HCT116 (cell line): ENCODE measurements at regions not wholly inside any gene's neighbourhood (a gene's known extent, or its start where the extent isn't known, plus 50 kb on each side); places are given as distances from the start of the nearest gene placed in this dataset.

Experiments
- ATAC-seq: fragments of 200-7000 bp; cut with Tn5 transposase; 2 replicates; pipeline ENCODE4 v1.9.1; 2020; ENCODE audit warnings: mild to moderate bottlenecking, moderate library complexity
- BruUV-seq: library from RNA; stranded (reverse); fragments of 400-500 nt; replicated peaks from 2 replicates; lab custom pipeline; 2021; lab: Mats Ljungman, UMichigan
- CTCF ChIA-PET: fragments of 300-600 bp; sonication (Branson Sonifier 250); formaldehyde crosslinking; loops from one replicate; lab custom pipeline; 2021; ENCODE audit warnings: antibody characterized with exemption; lab: Charles Lee
- POLR2A ChIA-PET: fragments of 300-600, 350-600 bp; sonication (Branson Sonifier 250); formaldehyde crosslinking; loops from one replicate; lab custom pipeline; 2021; ENCODE audit warnings: antibody characterized with exemption; lab: Charles Lee
- RAD21 ChIA-PET, 2 experiments: fragments of 300-600 bp; sonication (Branson Sonifier 250); formaldehyde crosslinking; loops; one replicate each; lab custom pipeline; 2023; ENCODE audit warnings: low total read pairs in 2 of 2; ENCODE audit not compliant: uncharacterized antibody in 2 of 2, unreplicated experiment in 2 of 2, low non-redundant PET in 1 of 2; lab: Charles Lee
- DNase-seq: peaks from one replicate; pipeline ENCODE4 v3.0.0-alpha.2; 2010; ENCODE audit warnings: low read depth, low spot score
- H2AFZ ChIP-seq: fragments of 200-600 bp; shearing (Covaris generic), sonication (generic); 2 replicates; pipeline ENCODE4 v1.6.1; 2017; ENCODE audit warnings: low read depth, mixed run types, mixed read lengths, antibody characterized with exemption, low read length; ENCODE audit not compliant: poor library complexity, severe bottlenecking
- H3K27ac ChIP-seq: 2 replicates; pipeline ENCODE4 v1.5.1; 2012; ENCODE audit warnings: low read depth, low read length
- H3K27me3 ChIP-seq: fragments of 200-600 bp; sonication (generic); 2 replicates; pipeline ENCODE4 v1.6.1; 2016; ENCODE audit warnings: mixed run types, low read length, mixed read lengths; ENCODE audit not compliant: insufficient read depth
- H3K36me3 ChIP-seq, 2 experiments: fragments of 200-500 bp in 1 of 2; fragments of 200-600 bp in 1 of 2; sonication (Bioruptor generic) in 1 of 2; sonication (generic) in 1 of 2; 2 replicates each; pipeline versions ENCODE4 v1.5.1 to v1.6.1; 2014 to 2016; ENCODE audit warnings: low read length in 2 of 2, inconsistent platforms in 1 of 2, mixed read lengths in 1 of 2, mixed run types in 1 of 2; ENCODE audit not compliant: insufficient read depth in 2 of 2, control insufficient read depth in 1 of 2
- H3K4me1 ChIP-seq, 2 experiments: fragments of 200-600 bp in 1 of 2; sonication (generic) in 1 of 2; 2 replicates each; pipeline versions ENCODE4 v1.5.1 to v1.6.1; 2012 to 2017; ENCODE audit warnings: low read length in 2 of 2, inconsistent platforms in 1 of 2, mild to moderate bottlenecking in 1 of 2, mixed read lengths in 1 of 2, mixed run types in 1 of 2, moderate library complexity in 1 of 2; ENCODE audit not compliant: insufficient read depth in 2 of 2, control insufficient read depth in 1 of 2
- H3K4me2 ChIP-seq: fragments of 200-600 bp; sonication (generic); 2 replicates; pipeline ENCODE4 v1.6.1; 2017; ENCODE audit warnings: mixed run types, low read length, mixed read lengths
- H3K4me3 ChIP-seq, 2 experiments: fragments of 200-600 bp in 1 of 2; sonication (generic) in 1 of 2; replicated peaks in 1 of 2; 2 replicates each; pipeline ENCODE4 v1.5.1; 2011 to 2016; ENCODE audit warnings: low read length in 2 of 2, control low read depth in 1 of 2, low read depth in 1 of 2, mild to moderate bottlenecking in 1 of 2, mixed read lengths in 1 of 2, mixed run types in 1 of 2
- H3K79me2 ChIP-seq: fragments of 200-600 bp; sonication (generic); 2 replicates; pipeline ENCODE4 v1.6.1; 2017; ENCODE audit warnings: mild to moderate bottlenecking, mixed run types, low read length, moderate library complexity, mixed read lengths; ENCODE audit not compliant: insufficient read depth
- H3K9ac ChIP-seq: fragments of 200-600 bp; sonication (generic); 2 replicates; pipeline ENCODE4 v1.6.1; 2016; ENCODE audit warnings: low read length, mixed read lengths
- H3K9me2 ChIP-seq: fragments of 200-600 bp; sonication (generic), shearing (Covaris generic); 2 replicates; pipeline ENCODE4 v1.6.1; 2017; ENCODE audit warnings: mixed run types, mild to moderate bottlenecking, moderate library complexity; ENCODE audit not compliant: insufficient read depth
- H3K9me3 ChIP-seq, 2 experiments: fragments of 200-500 bp in 1 of 2; fragments of 200-600 bp in 1 of 2; sonication (Bioruptor generic) in 1 of 2; sonication (generic) in 1 of 2; 2 replicates each; pipeline ENCODE4 v1.6.1; 2014 to 2017; ENCODE audit warnings: low read length in 2 of 2, mixed read lengths in 2 of 2, inconsistent platforms in 1 of 2, low read depth in 1 of 2, mild to moderate bottlenecking in 1 of 2, mixed run types in 1 of 2, moderate library complexity in 1 of 2; ENCODE audit not compliant: control insufficient read depth in 1 of 2, insufficient read depth in 1 of 2
- H4K20me1 ChIP-seq: fragments of 200-600 bp; sonication (generic), shearing (Covaris generic); 2 replicates; pipeline ENCODE4 v1.6.1; 2017; ENCODE audit warnings: mixed run types, mild to moderate bottlenecking, moderate library complexity; ENCODE audit not compliant: insufficient read depth
- CEBPB ChIP-seq: IDR thresholded peaks from 2 replicates; pipeline ENCODE4 v1.6.1; 2012; ENCODE audit warnings: low read depth
- EGR1 ChIP-seq: IDR thresholded peaks from 2 replicates; pipeline ENCODE4 v1.6.1; 2012; ENCODE audit warnings: low read depth
- ELF1 ChIP-seq: IDR thresholded peaks from 2 replicates; pipeline ENCODE4 v1.6.1; 2012; ENCODE audit warnings: low read depth, borderline replicate concordance
- EZH2 ChIP-seq: fragments of 200-600 bp; sonication (generic); IDR thresholded peaks from 2 replicates; pipeline ENCODE4 v1.6.1; 2017; ENCODE audit warnings: antibody characterized with exemption, mixed run types
- EZH2phosphoT487 ChIP-seq: fragments of 200-600 bp; IDR thresholded peaks from 2 replicates; pipeline ENCODE4 v1.6.1; 2018; ENCODE audit warnings: antibody characterized with exemption, borderline replicate concordance
- JUND ChIP-seq: IDR thresholded peaks from 2 replicates; pipeline ENCODE4 v1.6.1; 2012
- POLR2A ChIP-seq: IDR thresholded peaks from 2 replicates; pipeline ENCODE4 v1.7.0; 2011; ENCODE audit warnings: borderline replicate concordance; ENCODE audit not compliant: insufficient read depth, insufficient read length; ENCODE audit errors: extremely low read depth
- POLR2AphosphoS5 ChIP-seq: IDR thresholded peaks from 2 replicates; pipeline ENCODE4 v1.6.1; 2011; ENCODE audit warnings: mild to moderate bottlenecking, low read depth, low read length, moderate library complexity
- SP1 ChIP-seq: IDR thresholded peaks from 2 replicates; pipeline ENCODE4 v1.6.1; 2012; ENCODE audit warnings: low read depth
- SRF ChIP-seq: IDR thresholded peaks from 2 replicates; pipeline ENCODE4 v1.6.1; 2012; ENCODE audit warnings: low read depth
- ZFX ChIP-seq: fragments of 450-650 bp; IDR thresholded peaks from 2 replicates; pipeline ENCODE4 v1.6.1; 2017
- ZNF274 ChIP-seq: fragments of 200-500 bp; sonication (Bioruptor generic); IDR thresholded peaks from 2 replicates; pipeline ENCODE4 v1.6.1; 2014; ENCODE audit warnings: mild to moderate bottlenecking, low read depth, low read length, inconsistent platforms
- intact Hi-C: fragments of 100-400 bp; cut with micrococcal nuclease; formaldehyde crosslinking; loops from 2 replicates; pipeline ENCODE4 v1.10.0; 2022
- TF ChIP-seq, protein P1 (sequence below): IDR thresholded peaks from 2 replicates; pipeline ENCODE4 v1.6.1; 2012
- TF ChIP-seq, protein P2 (sequence below): IDR thresholded peaks from 2 replicates; pipeline ENCODE4 v1.6.1; 2012
- TF ChIP-seq, protein P3 (sequence below): IDR thresholded peaks from 2 replicates; pipeline ENCODE4 v1.6.1; 2011; ENCODE audit warnings: mild to moderate bottlenecking, low read length, moderate library complexity; ENCODE audit not compliant: insufficient replicate concordance; ENCODE audit errors: extremely low read depth

DNA sequence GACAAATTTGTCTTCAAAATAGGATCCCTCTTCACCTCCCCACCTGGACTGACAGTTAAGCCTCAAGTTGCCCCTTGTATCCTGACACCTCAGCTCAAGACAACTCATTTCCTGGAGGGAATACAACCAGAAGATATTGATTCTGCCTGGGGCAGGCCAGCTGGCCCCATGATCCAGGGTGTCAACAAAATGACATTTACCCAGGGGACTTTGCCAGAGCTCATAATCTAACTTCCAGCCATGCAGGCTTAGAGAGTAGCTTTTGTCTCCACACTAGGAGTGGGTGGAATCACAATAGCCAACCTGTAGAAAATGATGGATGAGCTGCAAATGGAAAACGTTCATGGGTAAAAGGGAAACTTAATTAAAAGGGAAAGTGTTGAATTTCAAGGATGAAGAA is 220.1 kb upstream of the DPP10 start:
- ATAC-seq: no peak
- intact Hi-C loops: no loop called here

More for the DNA sequence above, 220.1 kb upstream of the DPP10 start:
- H3K9me3 ChIP-seq: 0 out of 4 replicates have a peak, but pooled peaks cover 0 to 5% of the 10 kb centered on the region in 2 experiments
- RAD21 ChIA-PET: no interaction called here
- no peak overlapping the region for H3K27ac ChIP-seq
- no peak for TF ChIP-seq JUND
- TF ChIP-seq, protein P1, sequence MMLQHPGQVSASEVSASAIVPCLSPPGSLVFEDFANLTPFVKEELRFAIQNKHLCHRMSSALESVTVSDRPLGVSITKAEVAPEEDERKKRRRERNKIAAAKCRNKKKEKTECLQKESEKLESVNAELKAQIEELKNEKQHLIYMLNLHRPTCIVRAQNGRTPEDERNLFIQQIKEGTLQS: no peak
- no peak for TF ChIP-seq ZFX
- no peak for TF ChIP-seq SRF
- TF ChIP-seq POLR2AphosphoS5: no peak
- TF ChIP-seq, protein P2, sequence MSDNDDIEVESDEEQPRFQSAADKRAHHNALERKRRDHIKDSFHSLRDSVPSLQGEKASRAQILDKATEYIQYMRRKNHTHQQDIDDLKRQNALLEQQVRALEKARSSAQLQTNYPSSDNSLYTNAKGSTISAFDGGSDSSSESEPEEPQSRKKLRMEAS: no peak
- no peak for TF ChIP-seq EZH2
- no peak for TF ChIP-seq ELF1
- no peak for TF ChIP-seq CEBPB
- no peak for TF ChIP-seq ZNF274
- TF ChIP-seq EZH2phosphoT487: no peak
- TF ChIP-seq EGR1: no peak
- no peak for TF ChIP-seq SP1
- TF ChIP-seq, protein P3, sequence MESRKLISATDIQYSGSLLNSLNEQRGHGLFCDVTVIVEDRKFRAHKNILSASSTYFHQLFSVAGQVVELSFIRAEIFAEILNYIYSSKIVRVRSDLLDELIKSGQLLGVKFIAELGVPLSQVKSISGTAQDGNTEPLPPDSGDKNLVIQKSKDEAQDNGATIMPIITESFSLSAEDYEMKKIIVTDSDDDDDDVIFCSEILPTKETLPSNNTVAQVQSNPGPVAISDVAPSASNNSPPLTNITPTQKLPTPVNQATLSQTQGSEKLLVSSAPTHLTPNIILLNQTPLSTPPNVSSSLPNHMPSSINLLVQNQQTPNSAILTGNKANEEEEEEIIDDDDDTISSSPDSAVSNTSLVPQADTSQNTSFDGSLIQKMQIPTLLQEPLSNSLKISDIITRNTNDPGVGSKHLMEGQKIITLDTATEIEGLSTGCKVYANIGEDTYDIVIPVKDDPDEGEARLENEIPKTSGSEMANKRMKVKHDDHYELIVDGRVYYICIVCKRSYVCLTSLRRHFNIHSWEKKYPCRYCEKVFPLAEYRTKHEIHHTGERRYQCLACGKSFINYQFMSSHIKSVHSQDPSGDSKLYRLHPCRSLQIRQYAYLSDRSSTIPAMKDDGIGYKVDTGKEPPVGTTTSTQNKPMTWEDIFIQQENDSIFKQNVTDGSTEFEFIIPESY: no peak
- no peak for TF ChIP-seq POLR2A
- TF ChIP-seq, all 23 proteins: peak for 0
- Histone ChIP-seq H3K4me3 (no peak overlapping the region), H3K4me1 (no peaks in the 10 kb centered on the region), H3K36me3 (no peaks in the 10 kb centered on the region), H3K4me2 (no peak overlapping the region), H3K9me2 (no peaks in the 10 kb centered on the region), H3K9ac (no peak overlapping the region), H4K20me1 (no peaks in the 10 kb centered on the region), H3K79me2 (no peaks in the 10 kb centered on the region), H3K27me3 (no peaks in the 10 kb centered on the region), H2AFZ (no peak overlapping the region)
- CTCF ChIA-PET: no interaction called here
- BruUV-seq: no TSS peak
- DNase-seq: no peak
- POLR2A ChIA-PET: no interaction called here
